ENCODE measurements at regions not wholly inside any gene's neighbourhood (a gene's known extent, or its start where the extent isn't known, plus 50 kb on each side); places are given as distances from the start of the nearest gene placed in this dataset.
"Not testable (repeated sequence)": the region's sequence is repeated elsewhere in the genome, so short reads cannot be mapped to it uniquely, and the experiment has no call there.

- DNase-seq, result no peak
These were observed 560.8 kb downstream of the CD109 start for GRCh38 chr6:74256781-74257180.

- no peak for DNase-seq
These were observed 560.4 kb downstream of the CD109 start for GRCh38 chr6:74256381-74256780.

GRCh38 chr6:74255007-74255406 is 559.0 kb downstream of the CD109 start:
- not testable (repeated sequence) for DNase-seq

GRCh38 chr6:74254147-74254546 is 558.1 kb downstream of the CD109 start:
- not testable (repeated sequence) for DNase-seq

- DNase-seq, result no peak
These were observed 557.3 kb downstream of the CD109 start for GRCh38 chr6:74253261-74253660.

GRCh38 chr6:74250161-74250818 is 554.3 kb downstream of the CD109 start:
- no peak for DNase-seq

- no peak for DNase-seq
These were observed 553.7 kb downstream of the CD109 start for GRCh38 chr6:74249658-74250057.

- no peak for DNase-seq
These were observed 553.0 kb downstream of the CD109 start for GRCh38 chr6:74248966-74249365.

GRCh38 chr6:74222768-74223333 is 526.8 kb downstream of the CD109 start:
- no peak for DNase-seq

GRCh38 chr6:74213995-74214394 is 518.0 kb downstream of the CD109 start:
- no peak for DNase-seq

- no peak for DNase-seq
These were observed 512.2 kb downstream of the CD109 start for GRCh38 chr6:74208239-74208638.

GRCh38 chr6:74199215-74199915 is 503.4 kb downstream of the CD109 start:
- no peak for DNase-seq

GRCh38 chr6:74197310-74197709 is 501.3 kb downstream of the CD109 start:
- no peak for DNase-seq

GRCh38 chr6:74187811-74188210 is 491.8 kb downstream of the CD109 start:
- DNase-seq, result no peak

- no peak for DNase-seq
These were observed 487.0 kb downstream of the CD109 start for GRCh38 chr6:74182992-74183391.

- no peak for DNase-seq
These were observed 485.5 kb downstream of the CD109 start for GRCh38 chr6:74181471-74181870.

GRCh38 chr6:74177506-74177905 is 481.5 kb downstream of the CD109 start:
- DNase-seq, result no peak

- not testable (repeated sequence) for DNase-seq
These were observed 474.5 kb downstream of the CD109 start for GRCh38 chr6:74170550-74170949.

GRCh38 chr6:74170118-74170517 is 474.1 kb downstream of the CD109 start:
- no peak for DNase-seq

GRCh38 chr6:74167976-74168375 is 472.0 kb downstream of the CD109 start:
- no peak for DNase-seq

GRCh38 chr6:74167511-74167910 is 471.5 kb downstream of the CD109 start:
- no peak for DNase-seq

- DNase-seq, result no peak
These were observed 470.8 kb downstream of the CD109 start for GRCh38 chr6:74166849-74167248.

- DNase-seq, result no peak
These were observed 465.4 kb downstream of the CD109 start for GRCh38 chr6:74161380-74161779.

GRCh38 chr6:74152096-74152675 is 456.2 kb downstream of the CD109 start:
- no peak for DNase-seq

All from NCI-H1105 treated with DMSO at 0.1 percent for 48 hours (cell line).